Stimulated activated naive CD4-positive, alpha-beta T cell (primary cell): ENCODE measurements at regions not wholly inside any gene's neighbourhood (a gene's known extent, or its start where the extent isn't known, plus 50 kb on each side); places are given as distances from the start of the nearest gene placed in this dataset.
A peak's percentile ranks its signal among the peaks of the same experiment; 100 is the strongest.

Experiments
- DNase-seq, 6 experiments: peaks; one replicate each; lab custom pipeline; 2025; lab: John Stamatoyannopoulos, UW

GRCh38 chr9:117547904-117548303, 133.0 kb upstream of the ASTN2 start:
- DNase-seq = no peak

- peak in 3 of 6 experiments; percentile 5 to 19 (median 5) for DNase-seq
Measured at GRCh38 chr9:117546894-117547678, 132.2 kb upstream of the ASTN2 start.

GRCh38 chr9:117545846-117546245, 131.0 kb upstream of the ASTN2 start:
- no peak for DNase-seq

- DNase-seq = no peak
Measured at GRCh38 chr9:117543089-117543488, 128.2 kb upstream of the ASTN2 start.

GRCh38 chr9:117542021-117542420, 127.2 kb upstream of the ASTN2 start:
- no peak for DNase-seq

- DNase-seq = no peak
Measured at GRCh38 chr9:117541181-117541580, 126.3 kb upstream of the ASTN2 start.

- no peak for DNase-seq
Measured at GRCh38 chr9:117535973-117536372, 121.1 kb upstream of the ASTN2 start.

GRCh38 chr9:117535434-117535833, 120.6 kb upstream of the ASTN2 start:
- no peak for DNase-seq

GRCh38 chr9:117528225-117528624, 113.4 kb upstream of the ASTN2 start:
- DNase-seq = no peak

GRCh38 chr9:117526674-117527073, 111.8 kb upstream of the ASTN2 start:
- no peak for DNase-seq

- DNase-seq = no peak
Measured at GRCh38 chr9:117523531-117524153, 108.8 kb upstream of the ASTN2 start.

GRCh38 chr9:117521293-117521692, 106.4 kb upstream of the ASTN2 start:
- DNase-seq = no peak

GRCh38 chr9:117516676-117517632, 102.1 kb upstream of the ASTN2 start:
- DNase-seq = no peak

- no peak for DNase-seq
Measured at GRCh38 chr9:117511852-117512481, 97.1 kb upstream of the ASTN2 start.

GRCh38 chr9:117496307-117496706, 81.5 kb upstream of the ASTN2 start:
- no peak for DNase-seq

- DNase-seq = no peak
Measured at GRCh38 chr9:117494401-117495090, 79.7 kb upstream of the ASTN2 start.

- DNase-seq = no peak
Measured at GRCh38 chr9:117492476-117492875, 77.6 kb upstream of the ASTN2 start.

GRCh38 chr9:117491491-117491890, 76.6 kb upstream of the ASTN2 start:
- no peak for DNase-seq

- no peak for DNase-seq
Measured at GRCh38 chr9:117490199-117490598, 75.3 kb upstream of the ASTN2 start.

GRCh38 chr9:117488659-117489058, 73.8 kb upstream of the ASTN2 start:
- DNase-seq = no peak

GRCh38 chr9:117487555-117488175, 72.8 kb upstream of the ASTN2 start:
- peak in 1 of 6 experiments; percentile 2 for DNase-seq
